K562 (cell line): ENCODE measurements at regions not wholly inside any gene's neighbourhood (a gene's known extent, or its start where the extent isn't known, plus 50 kb on each side); places are given as distances from the start of the nearest gene placed in this dataset.

ENCODE experiments used
- ATAC-seq: fragments of 200-7000 bp; cut with Tn5 transposase; 3 replicates; pipeline ENCODE4 v1.9.1; 2020; ENCODE audit warnings: moderate library complexity
- BruUV-seq: library from RNA; stranded (reverse); fragments of 400-500 nt; replicated peaks from 2 replicates; lab custom pipeline; 2021; lab: Mats Ljungman, UMichigan
- CTCF ChIA-PET: fragments of 300-600 bp; formaldehyde crosslinking; extraction: SDS; loops from one replicate; lab custom pipeline; 2021; ENCODE audit warnings: low intra/inter-chr PET ratio; lab: Yijun Ruan, JAX
- POLR2A ChIA-PET: fragments of 300-600, 350-650 bp; sonication (Branson Sonifier 250); formaldehyde crosslinking; extraction: SDS; loops from one replicate; lab custom pipeline; 2021; ENCODE audit warnings: antibody characterized with exemption, inconsistent platforms; lab: Yijun Ruan, JAX
- DNase-seq, 4 experiments: peaks; one replicate each; pipeline versions ENCODE4 v3.0.0 to v3.0.0-alpha.2; 2011 to 2018; ENCODE audit warnings: low spot score in 3 of 4, mixed read lengths in 3 of 4; ENCODE audit errors: extremely low read depth in 1 of 4
- FAIRE-seq: peaks from 2 replicates; lab custom pipeline; 2011; peaks lifted over from hg19 to GRCh38; lab: Jason Lieb, UNC
- H2AFZ ChIP-seq: 2 replicates; pipeline ENCODE4 v1.6.0; 2011; ENCODE audit warnings: low read depth, low read length, control low read depth, inconsistent platforms
- H3K27ac ChIP-seq: fragments of 200-600 bp; 3 replicates; pipeline ENCODE4 v1.8.0; 2011; ENCODE audit warnings: low read depth, mild to moderate bottlenecking, control low read depth, inconsistent platforms, low read length, moderate library complexity, mixed read lengths; ENCODE audit errors: extremely low read depth
- H3K27me3 ChIP-seq, 2 experiments: fragments of 300-600 bp in 1 of 2; 2 replicates in 1 of 2; 3 replicates in 1 of 2; pipeline versions ENCODE4 v1.6.0 to v1.8.0; 2011; ENCODE audit warnings: inconsistent platforms in 2 of 2, low read length in 2 of 2, mild to moderate bottlenecking in 1 of 2, mixed read lengths in 1 of 2, moderate library complexity in 1 of 2; ENCODE audit not compliant: control insufficient read depth in 2 of 2, insufficient read depth in 2 of 2
- H3K36me3 ChIP-seq: fragments of 300-600 bp; 3 replicates; pipeline ENCODE4 v1.8.0; 2011; ENCODE audit warnings: mild to moderate bottlenecking, low read length, inconsistent platforms; ENCODE audit not compliant: control insufficient read depth, insufficient read depth
- H3K4me1 ChIP-seq, 2 experiments: fragments of 200-600 bp in 1 of 2; replicated peaks in 1 of 2; 2 replicates in 1 of 2; 3 replicates in 1 of 2; pipeline versions ENCODE4 v1.5.1 to v1.8.0; 2011; ENCODE audit warnings: inconsistent platforms in 2 of 2, low read length in 2 of 2, mild to moderate bottlenecking in 1 of 2, mixed read lengths in 1 of 2, moderate library complexity in 1 of 2; ENCODE audit not compliant: control insufficient read depth in 2 of 2, insufficient read depth in 2 of 2
- H3K4me2 ChIP-seq: 2 replicates; pipeline ENCODE4 v1.6.1; 2011; ENCODE audit warnings: low read length, control low read depth, inconsistent platforms, mixed read lengths; ENCODE audit not compliant: insufficient read depth
- H3K4me3 ChIP-seq: fragments of 200-600 bp; sonication (generic), shearing (Covaris generic); 2 replicates; pipeline ENCODE4 v1.5.1; 2016; ENCODE audit warnings: control low read depth, inconsistent platforms
- H3K79me2 ChIP-seq: fragments of 200-600 bp; 3 replicates; pipeline ENCODE4 v1.8.0; 2011; ENCODE audit warnings: low read length, inconsistent platforms; ENCODE audit not compliant: control insufficient read depth, insufficient read depth
- H3K9ac ChIP-seq, 2 experiments: 2 replicates each; pipeline versions ENCODE4 v1.6.0 to v1.6.1; 2011; ENCODE audit warnings: low read depth in 2 of 2, low read length in 2 of 2, control low read depth in 1 of 2, inconsistent platforms in 1 of 2, mild to moderate bottlenecking in 1 of 2, mixed read lengths in 1 of 2; ENCODE audit not compliant: insufficient read depth in 1 of 2
- H3K9me1 ChIP-seq: one replicate; pipeline ENCODE4 v1.6.0; 2011; ENCODE audit warnings: inconsistent platforms, mild to moderate bottlenecking, low read length, moderate library complexity; ENCODE audit not compliant: control insufficient read depth, insufficient read depth
- H3K9me3 ChIP-seq: replicated peaks from 2 replicates; pipeline ENCODE4 v1.5.1; 2011; ENCODE audit warnings: low read depth, low read length, inconsistent platforms; ENCODE audit not compliant: control insufficient read depth, insufficient read depth
- H4K20me1 ChIP-seq: replicated peaks from 2 replicates; pipeline ENCODE4 v1.6.1; 2011; ENCODE audit warnings: low read length, inconsistent platforms, mixed read lengths; ENCODE audit not compliant: control insufficient read depth, insufficient read depth
- CREM ChIP-seq: IDR thresholded peaks from 2 replicates; pipeline ENCODE4 v1.6.1; 2014; ENCODE audit warnings: antibody characterized with exemption, low read depth
- EGR1 ChIP-seq: fragments of 450-650 bp; conservative IDR thresholded peaks from 2 replicates; pipeline ENCODE4 v1.6.1; 2017; ENCODE audit warnings: mild to moderate bottlenecking
- GATA2 ChIP-seq: sonication (generic); formaldehyde crosslinking; IDR thresholded peaks from 2 replicates; pipeline ENCODE4 v1.4.0; 2020; ENCODE audit warnings: mild to moderate bottlenecking, missing genetic modification reagents
- IRF2 ChIP-seq: sonication (generic); formaldehyde crosslinking; IDR thresholded peaks from 2 replicates; pipeline ENCODE4 v1.8.1; 2022; ENCODE audit warnings: mild to moderate bottlenecking, missing genetic modification reagents
- MCM7 ChIP-seq, 2 experiments: fragments of 450-650 bp; IDR thresholded peaks; 2 replicates each; pipeline ENCODE4 v1.6.1; 2016 to 2018
- MEF2D ChIP-seq: conservative IDR thresholded peaks from 2 replicates; pipeline ENCODE4 v1.6.1; 2016; ENCODE audit warnings: low read depth, missing genetic modification characterization, missing compliant biosample characterization
- SREBF2 ChIP-seq: sonication (generic); formaldehyde crosslinking; IDR thresholded peaks from 2 replicates; pipeline ENCODE4 v1.4.0; 2020; ENCODE audit warnings: mild to moderate bottlenecking, missing genetic modification reagents
- TFAM ChIP-seq: fragments of 250-450 bp; sonication (Bioruptor Pico); conservative IDR thresholded peaks from 2 replicates; pipeline ENCODE4 v1.5.0; 2021; ENCODE audit warnings: mild to moderate bottlenecking, moderate library complexity
- WHSC1 ChIP-seq: IDR thresholded peaks from one replicate; pipeline ENCODE4 v1.6.1; 2012; ENCODE audit warnings: low read length, control low read depth, inconsistent platforms
- ZC3H11A ChIP-seq: IDR thresholded peaks from 2 replicates; pipeline ENCODE4 v1.6.1; 2012; ENCODE audit warnings: low read depth, low read length, improper control_type of control experiment
- ZNF12 ChIP-seq: sonication (generic); formaldehyde crosslinking; IDR thresholded peaks from 2 replicates; pipeline ENCODE4 v1.4.0; 2020; ENCODE audit warnings: mild to moderate bottlenecking, missing genetic modification reagents
- WGBS: fragments of 100-300 bp; shearing (Covaris generic); methylation state at CpG from one replicate; pipeline ENCODE4 v1.1.6; 2016; ENCODE audit warnings: low coverage, mixed read lengths; ENCODE audit not compliant: insufficient coverage; ENCODE audit errors: missing lambda C conversion rate; 5-methylcytosine and 5-hydroxymethylcytosine counted together
- in situ Hi-C: fragments of 300-500 bp; cut with MboI; formaldehyde crosslinking; loops from 4 replicates; pipeline ENCODE4 v1.15.0; 2018; ENCODE audit warnings: inconsistent platforms, mixed read lengths
- intact Hi-C: fragments of 100-400 bp; cut with micrococcal nuclease; formaldehyde crosslinking; loops from 2 replicates; pipeline ENCODE4 v1.14.2; 2022
- TF ChIP-seq, protein P1 (sequence below): sonication (generic); formaldehyde crosslinking; IDR thresholded peaks from 2 replicates; pipeline ENCODE4 v1.8.1; 2023; ENCODE audit warnings: mild to moderate bottlenecking, missing genetic modification reagents, moderate library complexity
- TF ChIP-seq, protein P2 (sequence below): fragments of 250-450 bp; sonication (Bioruptor Pico); IDR thresholded peaks from 2 replicates; pipeline ENCODE4 v1.4.0; 2020; ENCODE audit warnings: borderline replicate concordance
- TF ChIP-seq, protein P3 (sequence below): fragments of 450-650 bp; IDR thresholded peaks from 2 replicates; pipeline ENCODE4 v1.7.0; 2016; ENCODE audit warnings: borderline replicate concordance

GRCh38 chr9:10818206-10818605, 205.4 kb upstream of the PTPRD start:
- DNase-seq (no peak), FAIRE-seq (no peak), ATAC-seq (no peak)
- TF ChIP-seq SREBF2 (CRISPR knock-in tag): no peak
- no peak for TF ChIP-seq GATA2
- no peak for TF ChIP-seq TFAM (CRISPR knock-in tag)
- TF ChIP-seq MCM7 (IDR thresholded peaks at IDR 0.05): no peak
- TF ChIP-seq, protein P1, sequence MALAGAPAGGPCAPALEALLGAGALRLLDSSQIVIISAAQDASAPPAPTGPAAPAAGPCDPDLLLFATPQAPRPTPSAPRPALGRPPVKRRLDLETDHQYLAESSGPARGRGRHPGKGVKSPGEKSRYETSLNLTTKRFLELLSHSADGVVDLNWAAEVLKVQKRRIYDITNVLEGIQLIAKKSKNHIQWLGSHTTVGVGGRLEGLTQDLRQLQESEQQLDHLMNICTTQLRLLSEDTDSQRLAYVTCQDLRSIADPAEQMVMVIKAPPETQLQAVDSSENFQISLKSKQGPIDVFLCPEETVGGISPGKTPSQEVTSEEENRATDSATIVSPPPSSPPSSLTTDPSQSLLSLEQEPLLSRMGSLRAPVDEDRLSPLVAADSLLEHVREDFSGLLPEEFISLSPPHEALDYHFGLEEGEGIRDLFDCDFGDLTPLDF (CRISPR knock-in tag): no peak
- no peak for TF ChIP-seq EGR1
- no peak for TF ChIP-seq IRF2 (CRISPR knock-in tag)
- TF ChIP-seq CREM: no peak
- TF ChIP-seq, protein P2, sequence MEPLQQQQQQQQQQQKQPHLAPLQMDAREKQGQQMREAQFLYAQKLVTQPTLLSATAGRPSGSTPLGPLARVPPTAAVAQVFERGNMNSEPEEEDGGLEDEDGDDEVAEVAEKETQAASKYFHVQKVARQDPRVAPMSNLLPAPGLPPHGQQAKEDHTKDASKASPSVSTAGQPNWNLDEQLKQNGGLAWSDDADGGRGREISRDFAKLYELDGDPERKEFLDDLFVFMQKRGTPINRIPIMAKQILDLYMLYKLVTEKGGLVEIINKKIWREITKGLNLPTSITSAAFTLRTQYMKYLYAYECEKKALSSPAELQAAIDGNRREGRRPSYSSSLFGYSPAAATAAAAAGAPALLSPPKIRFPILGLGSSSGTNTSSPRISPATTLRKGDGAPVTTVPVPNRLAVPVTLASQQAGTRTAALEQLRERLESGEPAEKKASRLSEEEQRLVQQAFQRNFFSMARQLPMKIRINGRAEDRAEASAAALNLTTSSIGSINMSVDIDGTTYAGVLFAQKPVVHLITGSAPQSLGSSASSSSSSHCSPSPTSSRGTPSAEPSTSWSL (CRISPR knock-in tag): no peak
- TF ChIP-seq, protein P3, sequence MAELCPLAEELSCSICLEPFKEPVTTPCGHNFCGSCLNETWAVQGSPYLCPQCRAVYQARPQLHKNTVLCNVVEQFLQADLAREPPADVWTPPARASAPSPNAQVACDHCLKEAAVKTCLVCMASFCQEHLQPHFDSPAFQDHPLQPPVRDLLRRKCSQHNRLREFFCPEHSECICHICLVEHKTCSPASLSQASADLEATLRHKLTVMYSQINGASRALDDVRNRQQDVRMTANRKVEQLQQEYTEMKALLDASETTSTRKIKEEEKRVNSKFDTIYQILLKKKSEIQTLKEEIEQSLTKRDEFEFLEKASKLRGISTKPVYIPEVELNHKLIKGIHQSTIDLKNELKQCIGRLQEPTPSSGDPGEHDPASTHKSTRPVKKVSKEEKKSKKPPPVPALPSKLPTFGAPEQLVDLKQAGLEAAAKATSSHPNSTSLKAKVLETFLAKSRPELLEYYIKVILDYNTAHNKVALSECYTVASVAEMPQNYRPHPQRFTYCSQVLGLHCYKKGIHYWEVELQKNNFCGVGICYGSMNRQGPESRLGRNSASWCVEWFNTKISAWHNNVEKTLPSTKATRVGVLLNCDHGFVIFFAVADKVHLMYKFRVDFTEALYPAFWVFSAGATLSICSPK: no peak
- no peak for TF ChIP-seq ZNF12 (CRISPR knock-in tag)
- TF ChIP-seq WHSC1: no peak
- TF ChIP-seq ZC3H11A: no peak
- no peak for TF ChIP-seq MEF2D (tag)
- no peak overlapping the region for H3K9ac ChIP-seq
- H3K9me1 ChIP-seq: no peaks in the 10 kb centered on the region
- H3K27ac ChIP-seq: no peak overlapping the region
- no TSS peak for BruUV-seq
- CTCF ChIA-PET: no interaction called here
- no peak overlapping the region for H3K4me2 ChIP-seq
- intact Hi-C loops: no loop called here
- no peaks in the 10 kb centered on the region for H3K27me3 ChIP-seq
- 0% methylated on average over 1 of the region's 1 CpG for WGBS
- H3K36me3 ChIP-seq: no peaks in the 10 kb centered on the region
- no peaks in the 10 kb centered on the region for H4K20me1 ChIP-seq
- H2AFZ ChIP-seq: no peak overlapping the region
- no peak overlapping the region for H3K4me3 ChIP-seq
- no peaks in the 10 kb centered on the region for H3K79me2 ChIP-seq
- in situ Hi-C loops: no loop called here
- H3K9me3 ChIP-seq: no peaks in the 10 kb centered on the region
- H3K4me1 ChIP-seq: no peaks in the 10 kb centered on the region
- POLR2A ChIA-PET: interaction anchor here (0.6 kb wide), 1 partner anchor 42 kb away, joined by 3 read pairs; no protein-coding TSS in a partner anchor
